BJ (cell line): ENCODE measurements at regions not wholly inside any gene's neighbourhood (a gene's known extent, or its start where the extent isn't known, plus 50 kb on each side); places are given as distances from the start of the nearest gene placed in this dataset.

Experiments used
- CTCF ChIA-PET: fragments of 350-600 bp; formaldehyde crosslinking; extraction: SDS; loops from one replicate; lab custom pipeline; 2021; ENCODE audit warnings: antibody characterized with exemption, inconsistent platforms; lab: Yijun Ruan, JAX
- POLR2A ChIA-PET: fragments of 300-600 bp; sonication (Branson Sonifier 250); formaldehyde crosslinking; extraction: SDS; loops from one replicate; lab custom pipeline; 2021; ENCODE audit warnings: antibody characterized with exemption; lab: Charles Lee
- DNase-seq: peaks from one replicate; pipeline ENCODE4 v3.0.0-alpha.2; 2011; ENCODE audit warnings: low read depth
- H3K27me3 ChIP-seq: 2 replicates; pipeline ENCODE4 v1.6.0; 2011; ENCODE audit warnings: low read length; ENCODE audit not compliant: control insufficient read depth, insufficient read depth
- H3K36me3 ChIP-seq: 2 replicates; pipeline ENCODE4 v1.5.1; 2011; ENCODE audit warnings: low read length; ENCODE audit not compliant: control insufficient read depth, insufficient read depth
- H3K4me3 ChIP-seq: 2 replicates; pipeline ENCODE4 v1.5.1; 2011; ENCODE audit warnings: low read depth, mild to moderate bottlenecking, control low read depth, low read length
- CTCF ChIP-seq: IDR thresholded peaks from 2 replicates; pipeline ENCODE4 v1.5.1; 2011; ENCODE audit warnings: low read depth, mild to moderate bottlenecking, control low read depth, inconsistent platforms, low read length, moderate library complexity; ENCODE audit not compliant: insufficient read depth

GRCh38 chr15:49748791-49749190, 127.9 kb downstream of the DTWD1 start:
- TF ChIP-seq CTCF: no peak
- ChIA-PET CTCF (interaction anchor here (0.8 to 1.3 kb wide), 3 partner anchors 8 to 28 kb away, joined by 3 to 4 read pairs (median 4); no protein-coding TSS in a partner anchor), POLR2A (no interaction called here)
- H3K36me3 ChIP-seq: no peaks in the 10 kb centered on the region
- H3K27me3 ChIP-seq: no peaks in the 10 kb centered on the region
- H3K4me3 ChIP-seq: no peak overlapping the region
- no peak for DNase-seq

- CTCF ChIA-PET: interaction anchor here (1.1 to 1.3 kb wide), 2 partner anchors 19 to 110 kb away, joined by 3 read pairs; no protein-coding TSS in a partner anchor
- TF ChIP-seq CTCF: no peak
- Histone ChIP-seq H3K27me3 (no peaks in the 10 kb centered on the region), H3K4me3 (no peak overlapping the region), H3K36me3 (no peaks in the 10 kb centered on the region)
- POLR2A ChIA-PET: no interaction called here
- DNase-seq: no peak
Measured at GRCh38 chr15:49750553-49750952, 129.7 kb downstream of the DTWD1 start.

GRCh38 chr15:49751191-49751590, 130.3 kb downstream of the DTWD1 start:
- H3K4me3 ChIP-seq: no peak overlapping the region
- TF ChIP-seq CTCF: no peak
- H3K36me3 ChIP-seq: no peaks in the 10 kb centered on the region
- H3K27me3 ChIP-seq: no peaks in the 10 kb centered on the region
- DNase-seq: no peak
- ChIA-PET POLR2A (no interaction called here), CTCF (interaction anchor here (1.3 kb wide), 1 partner anchor 18 kb away, joined by 3 read pairs; no protein-coding TSS in a partner anchor)

- ChIA-PET CTCF (interaction anchor here (0.9 kb wide), 1 partner anchor 11 kb away, joined by 4 read pairs; no protein-coding TSS in a partner anchor), POLR2A (no interaction called here)
- DNase-seq: no peak
- H3K36me3 ChIP-seq: no peaks in the 10 kb centered on the region
- no peak for TF ChIP-seq CTCF
- H3K27me3 ChIP-seq: no peaks in the 10 kb centered on the region
- H3K4me3 ChIP-seq: no peak overlapping the region
Measured at GRCh38 chr15:49751751-49752150, 130.9 kb downstream of the DTWD1 start.

GRCh38 chr15:49752517-49752916, 131.7 kb downstream of the DTWD1 start:
- DNase-seq: no peak
- POLR2A ChIA-PET: no interaction called here
- TF ChIP-seq CTCF: no peak
- H3K27me3 ChIP-seq: no peaks in the 10 kb centered on the region
- no peaks in the 10 kb centered on the region for H3K36me3 ChIP-seq
- H3K4me3 ChIP-seq: no peak overlapping the region
- CTCF ChIA-PET: interaction anchor here (0.9 kb wide), 1 partner anchor 11 kb away, joined by 4 read pairs; no protein-coding TSS in a partner anchor
